ENCODE measurements at regions not wholly inside any gene's neighbourhood (a gene's known extent, or its start where the extent isn't known, plus 50 kb on each side); places are given as distances from the start of the nearest gene placed in this dataset.
"Not testable (repeated sequence)": the region's sequence is repeated elsewhere in the genome, so short reads cannot be mapped to it uniquely, and the experiment has no call there.

- H3K27ac ChIP-seq = no peak overlapping the region
- H3K9me3 ChIP-seq = no peaks in the 10 kb centered on the region
Observed at GRCh38 chr15:24835301-24835700, 119.5 kb upstream of the SNRPN start.

GRCh38 chr15:24848050-24848449 is 106.7 kb upstream of the SNRPN start:
- Histone ChIP-seq H3K9me3 (peaks cover 6% of the 10 kb centered on the region), H3K27me3 (ENCODE audit: low read depth) (no peaks in the 10 kb centered on the region), H3K4me3 (peak overlapping the region; percentile 30), H3K4me1 (no peaks in the 10 kb centered on the region), H3K27ac (no peak overlapping the region), H3K36me3 (no peaks in the 10 kb centered on the region)
- DNase-seq (no peak), ATAC-seq (peak in 1 of 2 donors; percentile 40)
- TF ChIP-seq CTCF (IDR thresholded peaks at IDR 0.05) = no peak
- intact Hi-C loops (cut with DNase I) = no loop called here

More at GRCh38 chr15:24835301-24835700, 119.5 kb upstream of the SNRPN start:
- Histone ChIP-seq H3K36me3 (no peaks in the 10 kb centered on the region), H3K4me3 (no peak overlapping the region), H3K4me1 (no peaks in the 10 kb centered on the region), H3K27me3 (ENCODE audit: low read depth) (no peaks in the 10 kb centered on the region)
- no peak for TF ChIP-seq CTCF (IDR thresholded peaks at IDR 0.05)
- DNase-seq (no peak), ATAC-seq (no peak)
- intact Hi-C loops (cut with DNase I) = no loop called here

- no peak overlapping the region for H3K27ac ChIP-seq
- no peaks in the 10 kb centered on the region for H3K27me3 ChIP-seq (ENCODE audit: low read depth)
- DNase-seq (no peak), ATAC-seq (no peak)
- intact Hi-C loops (cut with DNase I) = no loop called here
- no peaks in the 10 kb centered on the region for H3K9me3 ChIP-seq
- H3K36me3 ChIP-seq = no peaks in the 10 kb centered on the region
- no peaks in the 10 kb centered on the region for H3K4me1 ChIP-seq
- no peak for TF ChIP-seq CTCF (IDR thresholded peaks at IDR 0.05)
- no peak overlapping the region for H3K4me3 ChIP-seq
Observed at GRCh38 chr15:24856397-24857390, 98.1 kb upstream of the SNRPN start.

- no peak for ATAC-seq
- H3K9me3 ChIP-seq = no peaks in the 10 kb centered on the region
- DNase-seq = no peak
- no peak overlapping the region for H3K4me3 ChIP-seq
- intact Hi-C loops (cut with DNase I) = no loop called here
- H3K27me3 ChIP-seq (ENCODE audit: low read depth) = no peaks in the 10 kb centered on the region
- no peak overlapping the region for H3K27ac ChIP-seq
- no peaks in the 10 kb centered on the region for H3K36me3 ChIP-seq
- no peaks in the 10 kb centered on the region for H3K4me1 ChIP-seq
- TF ChIP-seq CTCF (IDR thresholded peaks at IDR 0.05) = no peak
Observed at GRCh38 chr15:24857763-24858162, 97.0 kb upstream of the SNRPN start.

- H3K4me3 ChIP-seq; H3K27me3 ChIP-seq (ENCODE audit: low read depth); H3K9me3 ChIP-seq; DNase-seq; ATAC-seq; H3K4me1 ChIP-seq; H3K27ac ChIP-seq; intact Hi-C loops (cut with DNase I); H3K36me3 ChIP-seq: not testable (repeated sequence)
Observed at GRCh38 chr15:24858183-24858582, 96.6 kb upstream of the SNRPN start.

All from lower lobe of right lung (tissue), 2 donors.